ENCODE measurements at regions not wholly inside any gene's neighbourhood (a gene's known extent, or its start where the extent isn't known, plus 50 kb on each side); places are given as distances from the start of the nearest gene placed in this dataset.

DNA sequence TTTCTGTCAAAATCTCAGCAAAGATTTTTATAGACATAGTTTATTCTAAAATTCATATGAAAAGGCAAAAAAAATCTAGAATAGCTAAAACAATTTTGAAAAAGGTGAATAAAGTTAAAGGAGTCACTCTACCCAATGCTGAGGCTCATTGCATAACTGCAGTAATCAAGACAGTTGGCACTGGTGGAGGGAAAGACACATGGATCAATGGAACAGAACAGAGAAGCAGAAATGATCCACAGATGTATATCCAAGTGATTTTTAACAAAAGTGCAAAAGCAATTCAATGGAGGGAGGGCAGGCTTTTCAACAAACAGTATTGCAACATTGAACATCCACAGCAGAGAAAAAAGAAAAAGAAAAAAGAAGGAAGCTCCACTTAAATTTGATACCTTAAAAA, 162.8 kb downstream of the RBM43 start:
- TF ChIP-seq CTCF (IDR thresholded peaks at IDR 0.05), result no peak
- TF ChIP-seq POLR2A (IDR thresholded peaks at IDR 0.05), result no peak
